ENCODE measurements at regions not wholly inside any gene's neighbourhood (a gene's known extent, or its start where the extent isn't known, plus 50 kb on each side); places are given as distances from the start of the nearest gene placed in this dataset.

DNA sequence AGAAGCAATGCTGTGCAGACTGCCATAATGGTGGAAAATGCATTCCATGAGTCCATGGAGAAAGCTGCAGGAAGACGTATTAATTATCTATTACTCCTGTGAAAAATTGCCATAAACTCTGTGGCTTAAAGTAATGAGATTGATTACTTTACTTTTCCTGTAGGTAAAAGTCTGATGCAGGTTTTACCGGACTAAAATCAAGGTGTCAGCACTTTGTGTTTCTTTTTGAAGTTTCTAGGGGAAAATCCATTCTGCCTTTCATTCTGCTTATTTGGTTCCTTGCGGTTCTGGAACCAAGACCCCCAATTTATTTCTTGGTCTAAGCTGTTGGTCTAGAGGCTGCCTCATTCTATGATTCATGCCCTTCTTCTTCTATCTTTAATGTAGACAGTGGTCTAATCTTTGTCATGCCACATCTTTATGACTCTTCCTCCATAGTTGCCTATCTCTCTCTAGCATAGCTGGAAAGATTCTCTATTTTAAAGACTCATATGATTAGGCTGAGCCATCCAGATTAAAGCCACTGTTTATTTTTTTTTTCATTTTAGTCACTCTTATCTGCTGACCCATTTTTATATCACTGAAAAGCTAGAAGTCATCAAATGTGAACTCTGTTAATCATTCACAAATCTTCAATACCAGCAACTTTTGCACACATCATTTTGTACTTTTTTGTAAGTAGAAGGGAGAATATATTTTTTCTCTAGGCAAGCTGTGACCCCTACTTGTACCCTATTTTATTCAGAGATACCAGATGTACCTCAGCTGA is 2056.4 kb downstream of the PCDH7 start:
- TF ChIP-seq, protein P1, sequence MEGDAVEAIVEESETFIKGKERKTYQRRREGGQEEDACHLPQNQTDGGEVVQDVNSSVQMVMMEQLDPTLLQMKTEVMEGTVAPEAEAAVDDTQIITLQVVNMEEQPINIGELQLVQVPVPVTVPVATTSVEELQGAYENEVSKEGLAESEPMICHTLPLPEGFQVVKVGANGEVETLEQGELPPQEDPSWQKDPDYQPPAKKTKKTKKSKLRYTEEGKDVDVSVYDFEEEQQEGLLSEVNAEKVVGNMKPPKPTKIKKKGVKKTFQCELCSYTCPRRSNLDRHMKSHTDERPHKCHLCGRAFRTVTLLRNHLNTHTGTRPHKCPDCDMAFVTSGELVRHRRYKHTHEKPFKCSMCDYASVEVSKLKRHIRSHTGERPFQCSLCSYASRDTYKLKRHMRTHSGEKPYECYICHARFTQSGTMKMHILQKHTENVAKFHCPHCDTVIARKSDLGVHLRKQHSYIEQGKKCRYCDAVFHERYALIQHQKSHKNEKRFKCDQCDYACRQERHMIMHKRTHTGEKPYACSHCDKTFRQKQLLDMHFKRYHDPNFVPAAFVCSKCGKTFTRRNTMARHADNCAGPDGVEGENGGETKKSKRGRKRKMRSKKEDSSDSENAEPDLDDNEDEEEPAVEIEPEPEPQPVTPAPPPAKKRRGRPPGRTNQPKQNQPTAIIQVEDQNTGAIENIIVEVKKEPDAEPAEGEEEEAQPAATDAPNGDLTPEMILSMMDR (IDR thresholded peaks at IDR 0.05; ENCODE audit: borderline replicate concordance, insufficient read depth, low read depth, low read length) = no peak
- no peak overlapping the region for H3K4me3 ChIP-seq (ENCODE audit: low read depth, low read length)

DNA sequence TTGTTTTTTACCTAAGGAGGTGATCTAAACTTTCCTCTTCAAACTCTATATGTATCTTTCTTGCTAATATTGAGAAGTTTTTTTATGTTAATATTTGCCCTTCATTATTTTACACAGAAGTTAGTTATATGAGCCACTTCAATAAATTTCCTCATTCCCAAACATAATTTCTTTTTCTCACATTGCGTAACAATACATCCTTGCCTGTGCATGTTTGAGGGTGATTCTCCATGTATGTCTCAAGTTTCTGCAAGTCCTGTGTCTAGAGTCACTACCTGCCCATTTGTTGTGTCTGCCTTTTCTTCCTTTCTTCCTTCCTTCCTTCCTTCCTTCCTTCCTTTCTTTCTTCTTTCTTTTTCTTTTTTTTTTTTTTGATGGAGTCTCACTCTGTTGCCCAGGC is 2057.9 kb downstream of the PCDH7 start:
- H3K4me3 ChIP-seq (ENCODE audit: low read depth, low read length) = no peak overlapping the region
- TF ChIP-seq, protein P1 (IDR thresholded peaks at IDR 0.05; ENCODE audit: borderline replicate concordance, insufficient read depth, low read depth, low read length) = no peak

DNA sequence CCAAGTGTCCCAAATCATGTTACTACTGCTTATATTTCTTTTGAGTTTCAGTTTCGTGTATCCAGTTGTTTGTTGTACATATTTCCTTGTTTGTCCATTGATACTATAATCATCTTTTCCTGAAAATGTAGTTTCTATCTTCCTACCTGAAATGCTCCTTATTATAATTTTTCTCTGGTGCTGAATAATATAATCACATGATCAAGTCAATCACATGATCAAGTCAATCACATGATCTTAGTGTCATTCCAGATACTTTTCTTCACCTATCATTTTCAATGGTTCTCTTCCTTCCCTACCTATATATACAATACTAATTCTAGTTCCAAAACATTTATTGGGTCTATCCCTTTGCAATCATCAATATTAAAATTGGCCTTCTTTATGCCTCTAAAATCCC is 2058.8 kb downstream of the PCDH7 start:
- TF ChIP-seq, protein P1 (IDR thresholded peaks at IDR 0.05; ENCODE audit: borderline replicate concordance, insufficient read depth, low read depth, low read length) = no peak
- H3K4me3 ChIP-seq (ENCODE audit: low read depth, low read length) = no peak overlapping the region

DNA sequence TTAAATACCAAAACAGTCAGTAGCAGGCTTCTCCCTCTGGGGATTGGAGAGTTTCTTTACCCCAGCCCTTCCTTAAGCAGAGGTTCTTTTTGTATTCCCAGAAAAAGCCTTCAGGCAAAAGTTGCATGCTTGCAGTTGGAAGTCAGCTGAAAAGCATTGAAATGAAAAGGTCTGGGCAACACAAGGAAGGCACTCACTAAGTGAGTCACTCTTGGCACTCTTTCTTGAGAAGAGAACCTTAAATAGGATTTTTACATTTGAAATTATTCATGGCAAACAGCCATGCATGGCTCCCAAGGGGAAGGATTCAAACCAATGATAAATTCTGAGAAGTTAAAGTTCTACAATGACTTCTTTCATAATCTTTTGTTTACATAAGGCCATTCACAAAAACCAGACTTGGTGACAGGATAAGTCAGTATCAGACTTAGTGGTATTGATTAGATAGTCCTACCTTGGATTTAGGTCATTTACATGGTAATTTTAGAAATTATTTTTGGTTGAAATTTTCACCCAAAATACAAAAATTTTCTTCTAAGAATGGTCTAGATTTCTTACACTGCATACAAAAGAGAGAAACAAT is 2068.9 kb downstream of the PCDH7 start:
- TF ChIP-seq, protein P1 (IDR thresholded peaks at IDR 0.05; ENCODE audit: borderline replicate concordance, insufficient read depth, low read depth, low read length) = no peak

DNA sequence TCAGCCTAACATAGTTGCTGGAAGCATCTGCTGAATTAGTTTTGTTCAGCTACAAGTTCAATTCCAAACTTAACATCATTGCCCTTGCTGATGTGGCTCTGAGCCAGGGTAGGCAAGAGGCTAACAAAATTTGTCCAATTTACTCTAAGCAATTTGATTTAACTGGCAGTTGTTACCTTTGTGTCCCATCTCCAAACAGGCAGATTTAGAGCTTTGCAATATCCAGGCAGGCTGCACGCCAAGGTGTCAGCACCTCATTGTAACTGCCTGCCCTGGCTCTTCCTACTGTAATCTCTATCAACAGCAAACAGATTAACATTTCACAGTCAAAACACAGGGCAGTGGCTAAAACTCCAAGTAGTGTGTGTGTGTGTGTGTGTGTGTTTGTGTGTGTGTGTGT is 2070.6 kb downstream of the PCDH7 start:
- no peak overlapping the region for H3K4me3 ChIP-seq (ENCODE audit: low read depth, low read length)
- TF ChIP-seq, protein P1 (IDR thresholded peaks at IDR 0.05; ENCODE audit: borderline replicate concordance, insufficient read depth, low read depth, low read length) = no peak

More for the DNA sequence above, 2068.9 kb downstream of the PCDH7 start:
- no peak overlapping the region for H3K4me3 ChIP-seq (ENCODE audit: low read depth, low read length)

DNA sequence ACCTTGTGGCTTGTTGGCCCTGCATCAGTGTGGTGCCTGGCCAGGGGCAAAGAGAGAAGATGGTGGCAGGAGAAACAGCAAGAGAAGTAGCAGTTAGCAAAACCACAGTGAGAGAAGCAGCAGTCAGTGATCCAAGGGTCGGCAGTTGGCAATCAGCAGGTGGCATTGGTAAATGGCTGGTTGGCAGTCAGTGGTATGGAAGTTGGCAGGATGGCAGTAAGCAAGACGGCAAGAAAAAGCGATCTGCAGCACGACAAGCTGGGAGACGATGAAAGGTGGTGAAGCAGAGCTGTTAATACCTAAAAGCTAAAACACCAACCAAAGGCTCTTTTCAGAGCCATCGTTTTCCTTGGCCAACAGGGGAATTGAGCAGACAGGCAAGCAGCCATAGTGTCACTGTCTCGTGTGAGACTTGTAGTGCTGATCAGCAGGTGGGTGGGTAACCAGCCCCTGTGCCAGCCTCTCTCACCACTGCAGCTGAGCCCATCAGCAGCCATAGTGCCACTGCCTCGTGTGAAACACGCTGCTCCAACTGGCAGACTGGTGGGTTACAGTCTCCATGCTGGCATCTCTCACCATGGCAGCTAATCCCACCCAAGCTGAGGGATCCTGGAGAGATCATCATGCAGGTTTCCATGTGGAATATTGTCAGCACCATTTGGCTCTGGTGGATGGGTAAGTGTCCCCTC is 2078.4 kb downstream of the PCDH7 start:
- TF ChIP-seq, protein P1 (IDR thresholded peaks at IDR 0.05; ENCODE audit: borderline replicate concordance, insufficient read depth, low read depth, low read length) = no peak
- H3K4me3 ChIP-seq (ENCODE audit: low read depth, low read length) = no peak overlapping the region

Measured in GM12875 (cell line).